ENCODE measurements at regions not wholly inside any gene's neighbourhood (a gene's known extent, or its start where the extent isn't known, plus 50 kb on each side); places are given as distances from the start of the nearest gene placed in this dataset.

- DNase-seq = no peak
Measured at GRCh38 chr12:125272383-125272933, 207.2 kb downstream of the AACS start.

- no peak for DNase-seq
Measured at GRCh38 chr12:125276567-125276966, 211.3 kb downstream of the AACS start.

- DNase-seq = no peak
Measured at GRCh38 chr12:125280482-125281377, 215.5 kb downstream of the AACS start.

- no peak for DNase-seq
Measured at GRCh38 chr12:125282921-125283320, 217.7 kb downstream of the AACS start.

- no peak for DNase-seq
Measured at GRCh38 chr12:125283521-125283920, 218.3 kb downstream of the AACS start.

GRCh38 chr12:125284087-125284486 is 218.9 kb downstream of the AACS start:
- DNase-seq = no peak

GRCh38 chr12:125284945-125285685 is 219.9 kb downstream of the AACS start:
- no peak for DNase-seq

GRCh38 chr12:125286005-125286727 is 220.9 kb downstream of the AACS start:
- DNase-seq = no peak

GRCh38 chr12:125287155-125287847 is 222.1 kb downstream of the AACS start:
- DNase-seq = no peak

- DNase-seq = no peak
Measured at GRCh38 chr12:125288931-125289928, 224.0 kb downstream of the AACS start.

- no peak for DNase-seq
Measured at GRCh38 chr12:125289970-125290369, 224.7 kb downstream of the AACS start.

GRCh38 chr12:125292700-125293099 is 227.5 kb downstream of the AACS start:
- DNase-seq = no peak

GRCh38 chr12:125295550-125295949 is 230.3 kb downstream of the AACS start:
- DNase-seq = no peak

- no peak for DNase-seq
Measured at GRCh38 chr12:125296701-125297100, 231.5 kb downstream of the AACS start.

GRCh38 chr12:125299840-125300239 is 234.6 kb downstream of the AACS start:
- no peak for DNase-seq

GRCh38 chr12:125300249-125300648 is 235.0 kb downstream of the AACS start:
- no peak for DNase-seq

- DNase-seq = no peak
Measured at GRCh38 chr12:125303337-125303736, 238.1 kb downstream of the AACS start.

GRCh38 chr12:125304029-125304428 is 238.8 kb downstream of the AACS start:
- DNase-seq = no peak

- DNase-seq = no peak
Measured at GRCh38 chr12:125305231-125305630, 240.0 kb downstream of the AACS start.

- no peak for DNase-seq
Measured at GRCh38 chr12:125310461-125310860, 245.2 kb downstream of the AACS start.

- DNase-seq = no peak
Measured at GRCh38 chr12:125311050-125311449, 245.8 kb downstream of the AACS start.

Data from NCI-H2107 (cell line).